ENCODE measurements at regions not wholly inside any gene's neighbourhood (a gene's known extent, or its start where the extent isn't known, plus 50 kb on each side); places are given as distances from the start of the nearest gene placed in this dataset.
"Not testable (repeated sequence)": the region's sequence is repeated elsewhere in the genome, so short reads cannot be mapped to it uniquely, and the experiment has no call there.

DNA sequence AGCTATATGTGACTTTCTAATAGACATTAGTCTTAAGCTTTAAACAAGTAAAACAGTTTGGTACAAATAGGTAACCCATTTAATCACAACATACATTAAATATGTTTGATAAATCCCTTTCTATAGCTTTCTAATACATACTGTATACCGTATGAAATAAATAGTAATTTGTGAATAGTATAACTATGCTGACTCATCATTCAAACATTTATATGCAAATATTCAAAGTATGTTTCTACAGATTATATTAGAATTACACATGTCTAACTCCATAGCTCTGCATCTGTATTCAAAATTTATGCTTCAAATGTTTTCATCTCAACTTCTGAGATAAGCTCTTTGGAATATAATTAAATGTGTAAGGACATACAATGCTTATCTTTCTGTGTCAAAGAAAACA lies 142.7 kb upstream of the ZNF804A start:
- Histone ChIP-seq H3K27me3 (ENCODE audit: control insufficient read depth, insufficient read depth, low read length) (no peaks in the 10 kb centered on the region), H3K4me1 (ENCODE audit: control insufficient read depth, insufficient read depth, low read length) (no peaks in the 10 kb centered on the region), H3K36me3 (ENCODE audit: control insufficient read depth, insufficient read depth, low read length) (no peaks in the 10 kb centered on the region), H3K27ac (ENCODE audit: low read depth, low read length) (no peak overlapping the region), H3K9ac (ENCODE audit: low read length) (no peak overlapping the region), H3K4me3 (ENCODE audit: low read depth, low read length) (no peak overlapping the region), H3K9me3 (ENCODE audit: control insufficient read depth, insufficient read depth, low read depth, low read length) (no peaks in the 10 kb centered on the region)

DNA sequence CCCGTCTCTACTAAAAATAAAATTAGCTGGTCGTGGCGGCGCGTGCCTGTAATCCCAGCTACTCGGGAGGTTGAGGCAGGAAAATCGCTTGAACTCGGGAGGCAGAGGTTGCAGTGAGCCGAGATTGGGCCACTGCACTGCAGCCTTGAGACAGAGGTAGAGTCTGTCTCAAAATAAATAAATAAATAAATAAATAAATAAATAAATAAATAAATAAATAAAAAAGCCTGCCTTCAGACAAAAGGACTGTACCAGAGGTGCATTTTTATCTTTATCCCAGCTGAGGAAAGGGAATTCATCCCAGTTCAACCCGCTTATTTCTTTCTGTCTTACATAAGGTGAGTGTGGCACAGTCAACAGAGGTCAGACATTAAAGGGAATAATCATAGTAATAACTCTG lies 141.6 kb upstream of the ZNF804A start:
- H3K9me3 ChIP-seq (ENCODE audit: control insufficient read depth, insufficient read depth, low read depth, low read length); H3K4me3 ChIP-seq (ENCODE audit: low read depth, low read length); H3K27me3 ChIP-seq (ENCODE audit: control insufficient read depth, insufficient read depth, low read length); H3K36me3 ChIP-seq (ENCODE audit: control insufficient read depth, insufficient read depth, low read length); H3K9ac ChIP-seq (ENCODE audit: low read length); H3K4me1 ChIP-seq (ENCODE audit: control insufficient read depth, insufficient read depth, low read length); H3K27ac ChIP-seq (ENCODE audit: low read depth, low read length): not testable (repeated sequence)

DNA sequence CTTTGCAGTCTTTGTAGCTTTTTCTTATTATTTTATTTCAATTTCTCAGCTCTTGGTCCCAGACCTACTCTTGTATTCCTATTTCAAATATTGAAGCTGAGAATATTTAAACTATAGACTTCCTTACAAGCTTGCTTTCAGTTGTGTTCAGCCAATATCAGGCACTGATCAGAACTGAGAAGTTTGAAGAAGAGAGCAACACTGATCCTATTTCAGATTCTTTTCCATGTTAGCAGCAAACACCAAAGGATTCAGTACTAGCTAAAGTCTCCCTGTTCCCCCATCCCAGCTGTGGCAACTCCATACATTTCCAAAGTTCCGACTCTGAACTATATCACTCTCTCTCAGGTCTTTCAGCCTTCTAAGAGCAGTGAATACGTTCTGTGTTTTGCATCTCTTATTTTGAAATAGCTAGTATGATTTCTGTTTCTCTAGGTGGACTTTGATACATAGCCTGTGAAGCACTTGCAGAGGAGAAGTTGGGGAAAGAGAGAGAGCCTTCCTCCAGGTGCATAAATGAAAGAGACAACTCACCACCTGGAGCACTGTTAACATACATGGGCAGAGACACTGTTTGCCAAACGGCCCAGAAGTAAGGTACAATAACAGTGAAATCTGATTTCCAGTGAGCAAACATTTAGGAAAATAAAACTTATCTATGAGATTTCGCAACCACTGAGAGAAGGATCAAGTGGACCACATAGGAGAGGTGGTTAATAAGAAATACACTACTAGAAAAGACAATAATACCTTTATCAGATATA lies 135.0 kb upstream of the ZNF804A start:
- H3K27me3 ChIP-seq (ENCODE audit: control insufficient read depth, insufficient read depth, low read length), result no peaks in the 10 kb centered on the region
- H3K4me1 ChIP-seq (ENCODE audit: control insufficient read depth, insufficient read depth, low read length), result no peaks in the 10 kb centered on the region
- no peaks in the 10 kb centered on the region for H3K36me3 ChIP-seq (ENCODE audit: control insufficient read depth, insufficient read depth, low read length)
- no peak overlapping the region for H3K9ac ChIP-seq (ENCODE audit: low read length)
- no peak overlapping the region for H3K4me3 ChIP-seq (ENCODE audit: low read depth, low read length)
- no peaks in the 10 kb centered on the region for H3K9me3 ChIP-seq (ENCODE audit: control insufficient read depth, insufficient read depth, low read depth, low read length)
- no peak overlapping the region for H3K27ac ChIP-seq (ENCODE audit: low read depth, low read length)

DNA sequence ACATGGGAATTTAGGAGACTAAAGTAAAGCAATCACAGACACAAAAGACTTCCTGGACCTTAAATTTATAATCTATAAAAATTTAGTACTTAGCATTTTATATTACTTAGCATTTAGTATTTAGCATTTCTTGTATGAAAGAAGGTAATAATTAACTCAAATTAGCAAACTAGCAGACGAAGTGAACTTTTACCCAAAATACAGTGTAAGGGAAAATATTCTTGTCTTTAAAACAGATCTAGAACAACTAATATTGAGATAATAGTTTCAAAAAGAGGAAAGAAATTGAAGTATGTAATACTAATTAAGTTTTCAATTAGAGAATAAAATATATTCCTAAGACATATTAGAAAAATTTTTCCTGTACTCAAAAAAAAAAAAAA lies 134.5 kb upstream of the ZNF804A start:
- Histone ChIP-seq H3K36me3 (ENCODE audit: control insufficient read depth, insufficient read depth, low read length) (no peaks in the 10 kb centered on the region), H3K27ac (ENCODE audit: low read depth, low read length) (no peak overlapping the region), H3K4me3 (ENCODE audit: low read depth, low read length) (no peak overlapping the region), H3K4me1 (ENCODE audit: control insufficient read depth, insufficient read depth, low read length) (no peaks in the 10 kb centered on the region), H3K9ac (ENCODE audit: low read length) (no peak overlapping the region), H3K9me3 (ENCODE audit: control insufficient read depth, insufficient read depth, low read depth, low read length) (no peaks in the 10 kb centered on the region), H3K27me3 (ENCODE audit: control insufficient read depth, insufficient read depth, low read length) (no peaks in the 10 kb centered on the region)

DNA sequence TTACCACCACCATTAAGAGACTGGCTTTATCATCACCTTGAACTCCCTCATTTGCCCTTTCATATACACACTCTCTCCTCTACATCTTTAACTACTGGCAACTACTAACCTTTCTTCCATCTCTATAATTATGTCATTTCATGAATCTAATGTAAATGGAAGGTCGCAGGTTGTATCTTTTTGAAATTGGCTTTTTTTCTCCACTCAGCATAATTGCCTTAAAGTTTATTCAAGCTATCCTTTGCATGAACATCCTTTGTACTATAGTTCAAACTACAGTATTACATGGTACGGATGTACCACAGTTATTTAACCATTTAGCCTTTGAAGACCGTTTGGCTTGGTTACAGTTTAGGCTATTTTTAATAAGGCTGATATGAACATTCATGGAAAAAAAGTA lies 129.5 kb upstream of the ZNF804A start:
- Histone ChIP-seq H3K27ac (ENCODE audit: low read depth, low read length) (no peak overlapping the region), H3K27me3 (ENCODE audit: control insufficient read depth, insufficient read depth, low read length) (no peaks in the 10 kb centered on the region), H3K36me3 (ENCODE audit: control insufficient read depth, insufficient read depth, low read length) (no peaks in the 10 kb centered on the region), H3K9me3 (ENCODE audit: control insufficient read depth, insufficient read depth, low read depth, low read length) (no peaks in the 10 kb centered on the region), H3K4me3 (ENCODE audit: low read depth, low read length) (no peak overlapping the region), H3K4me1 (ENCODE audit: control insufficient read depth, insufficient read depth, low read length) (no peaks in the 10 kb centered on the region), H3K9ac (ENCODE audit: low read length) (no peak overlapping the region)

DNA sequence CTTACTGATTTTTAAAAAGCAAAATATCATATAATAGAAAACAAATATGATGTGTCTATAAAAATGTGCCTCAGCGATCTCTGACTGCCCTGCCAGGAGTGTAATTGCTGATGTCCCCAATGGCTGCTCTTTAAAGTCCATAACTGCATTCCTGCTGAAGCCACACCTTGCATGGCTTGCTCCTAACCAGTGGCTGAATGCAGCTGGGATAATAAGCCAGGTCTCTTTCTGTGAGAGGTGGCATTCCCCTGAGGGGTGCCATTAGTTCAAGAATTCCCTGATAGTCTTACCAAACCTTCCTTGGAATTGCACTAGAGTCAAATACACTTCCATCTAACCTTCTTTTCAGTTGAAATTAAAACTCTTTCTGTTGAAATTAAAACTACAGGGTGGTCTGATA lies 125.8 kb upstream of the ZNF804A start:
- Histone ChIP-seq H3K9ac (ENCODE audit: low read length) (no peak overlapping the region), H3K9me3 (ENCODE audit: control insufficient read depth, insufficient read depth, low read depth, low read length) (no peaks in the 10 kb centered on the region)

DNA sequence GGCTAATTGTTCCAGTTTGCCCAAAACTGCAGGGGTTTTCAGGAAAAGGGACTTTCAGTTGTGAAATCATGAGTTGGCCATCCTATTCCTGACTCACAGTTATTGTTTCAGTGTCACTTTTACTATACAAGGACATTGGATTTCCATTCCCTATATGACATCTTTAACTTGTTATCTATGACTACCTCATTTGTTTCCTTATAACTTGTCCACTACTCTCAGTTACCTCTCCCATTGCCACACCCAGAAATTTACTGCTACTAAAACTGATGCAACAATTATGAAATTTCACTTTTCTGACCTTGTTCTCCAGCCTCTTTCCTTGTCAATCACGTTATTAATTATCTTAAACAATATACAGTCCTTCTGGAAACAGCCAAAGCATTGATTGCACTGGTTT lies 116.5 kb upstream of the ZNF804A start:
- no peaks in the 10 kb centered on the region for H3K9me3 ChIP-seq (ENCODE audit: control insufficient read depth, insufficient read depth, low read depth, low read length)
- no peak overlapping the region for H3K9ac ChIP-seq (ENCODE audit: low read length)
- H3K27ac ChIP-seq (ENCODE audit: low read depth, low read length), result no peak overlapping the region
- no peaks in the 10 kb centered on the region for H3K4me1 ChIP-seq (ENCODE audit: control insufficient read depth, insufficient read depth, low read length)
- H3K36me3 ChIP-seq (ENCODE audit: control insufficient read depth, insufficient read depth, low read length), result no peaks in the 10 kb centered on the region
- H3K27me3 ChIP-seq (ENCODE audit: control insufficient read depth, insufficient read depth, low read length), result no peaks in the 10 kb centered on the region
- no peak overlapping the region for H3K4me3 ChIP-seq (ENCODE audit: low read depth, low read length)

More for the DNA sequence above, 125.8 kb upstream of the ZNF804A start:
- Histone ChIP-seq H3K4me3 (ENCODE audit: low read depth, low read length) (no peak overlapping the region), H3K27me3 (ENCODE audit: control insufficient read depth, insufficient read depth, low read length) (no peaks in the 10 kb centered on the region), H3K36me3 (ENCODE audit: control insufficient read depth, insufficient read depth, low read length) (no peaks in the 10 kb centered on the region), H3K4me1 (ENCODE audit: control insufficient read depth, insufficient read depth, low read length) (no peaks in the 10 kb centered on the region), H3K27ac (ENCODE audit: low read depth, low read length) (no peak overlapping the region)

DNA sequence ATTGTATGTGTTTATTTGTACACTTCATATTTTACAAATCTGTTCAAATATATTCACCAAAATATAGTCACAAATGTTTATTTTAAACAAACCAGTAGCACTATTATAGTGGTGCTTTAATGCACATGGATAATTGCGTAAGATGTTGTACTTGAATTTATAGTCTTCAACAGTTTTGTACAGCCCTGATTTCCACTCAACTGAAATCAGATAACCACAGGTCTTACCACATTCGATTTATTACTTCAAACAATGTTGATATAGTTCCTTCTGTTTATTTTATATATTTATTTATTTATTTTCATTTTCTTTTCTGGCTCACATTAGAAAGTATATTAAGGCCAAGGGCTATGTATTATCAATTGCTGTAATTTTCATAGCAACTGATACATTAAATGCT lies 99.4 kb upstream of the ZNF804A start:
- no peaks in the 10 kb centered on the region for H3K4me1 ChIP-seq (ENCODE audit: control insufficient read depth, insufficient read depth, low read length)
- H3K36me3 ChIP-seq (ENCODE audit: control insufficient read depth, insufficient read depth, low read length), result no peaks in the 10 kb centered on the region
- no peak overlapping the region for H3K27ac ChIP-seq (ENCODE audit: low read depth, low read length)
- H3K9me3 ChIP-seq (ENCODE audit: control insufficient read depth, insufficient read depth, low read depth, low read length), result no peaks in the 10 kb centered on the region
- no peak overlapping the region for H3K9ac ChIP-seq (ENCODE audit: low read length)
- no peak overlapping the region for H3K4me3 ChIP-seq (ENCODE audit: low read depth, low read length)
- H3K27me3 ChIP-seq (ENCODE audit: control insufficient read depth, insufficient read depth, low read length), result no peaks in the 10 kb centered on the region

DNA sequence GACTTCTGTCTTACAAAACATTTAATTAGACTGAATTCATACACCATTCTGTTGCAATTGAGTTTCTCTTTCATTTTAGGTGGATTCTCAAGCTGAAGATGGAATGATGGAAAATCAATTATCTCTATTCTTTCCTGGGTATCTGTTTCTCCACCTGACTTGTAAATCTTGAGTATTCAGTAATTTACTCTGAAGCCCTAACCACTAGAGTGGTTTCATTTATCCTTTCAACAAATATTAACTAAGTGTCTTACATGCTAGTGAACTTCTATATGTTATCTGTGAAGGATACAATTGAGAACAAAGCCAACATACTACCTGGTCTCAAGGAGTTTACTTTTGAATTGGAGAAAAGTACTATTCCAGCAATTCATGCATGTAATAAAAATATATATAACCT lies 94.1 kb upstream of the ZNF804A start:
- no peak overlapping the region for H3K27ac ChIP-seq (ENCODE audit: low read depth, low read length)
- H3K27me3 ChIP-seq (ENCODE audit: control insufficient read depth, insufficient read depth, low read length), result no peaks in the 10 kb centered on the region

DNA sequence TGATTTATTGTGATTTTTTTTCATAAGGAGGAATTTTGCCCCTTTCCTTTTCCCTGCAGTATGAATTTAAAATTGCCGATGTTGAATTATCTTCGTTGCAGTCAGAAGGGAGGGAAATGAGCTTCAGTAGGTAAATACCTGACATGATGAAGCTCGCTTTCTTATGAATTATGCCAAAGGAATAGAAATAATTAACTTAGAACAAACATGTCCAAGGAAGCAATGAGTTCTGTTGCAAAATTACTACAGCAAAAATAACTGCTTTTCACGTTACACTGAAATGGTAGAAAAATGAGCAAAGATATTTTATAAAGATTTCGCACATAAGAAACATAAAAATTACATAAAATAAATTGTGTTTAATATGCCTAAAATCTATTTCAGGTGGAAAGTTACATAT lies 91.1 kb upstream of the ZNF804A start:
- Histone ChIP-seq H3K9me3 (ENCODE audit: control insufficient read depth, insufficient read depth, low read depth, low read length) (no peaks in the 10 kb centered on the region), H3K27me3 (ENCODE audit: control insufficient read depth, insufficient read depth, low read length) (no peaks in the 10 kb centered on the region), H3K4me1 (ENCODE audit: control insufficient read depth, insufficient read depth, low read length) (peaks cover 4% of the 10 kb centered on the region; the same call in 1 of the 2 replicates), H3K4me3 (ENCODE audit: low read depth, low read length) (no peak overlapping the region), H3K9ac (ENCODE audit: low read length) (no peak overlapping the region), H3K27ac (ENCODE audit: low read depth, low read length) (no peak overlapping the region), H3K36me3 (ENCODE audit: control insufficient read depth, insufficient read depth, low read length) (no peaks in the 10 kb centered on the region)

More for the DNA sequence above, 94.1 kb upstream of the ZNF804A start:
- peaks cover 4% of the 10 kb centered on the region; the same call in 1 of the 2 replicates for H3K4me1 ChIP-seq (ENCODE audit: control insufficient read depth, insufficient read depth, low read length)
- no peaks in the 10 kb centered on the region for H3K36me3 ChIP-seq (ENCODE audit: control insufficient read depth, insufficient read depth, low read length)
- no peaks in the 10 kb centered on the region for H3K9me3 ChIP-seq (ENCODE audit: control insufficient read depth, insufficient read depth, low read depth, low read length)
- no peak overlapping the region for H3K4me3 ChIP-seq (ENCODE audit: low read depth, low read length)
- no peak overlapping the region for H3K9ac ChIP-seq (ENCODE audit: low read length)

DNA sequence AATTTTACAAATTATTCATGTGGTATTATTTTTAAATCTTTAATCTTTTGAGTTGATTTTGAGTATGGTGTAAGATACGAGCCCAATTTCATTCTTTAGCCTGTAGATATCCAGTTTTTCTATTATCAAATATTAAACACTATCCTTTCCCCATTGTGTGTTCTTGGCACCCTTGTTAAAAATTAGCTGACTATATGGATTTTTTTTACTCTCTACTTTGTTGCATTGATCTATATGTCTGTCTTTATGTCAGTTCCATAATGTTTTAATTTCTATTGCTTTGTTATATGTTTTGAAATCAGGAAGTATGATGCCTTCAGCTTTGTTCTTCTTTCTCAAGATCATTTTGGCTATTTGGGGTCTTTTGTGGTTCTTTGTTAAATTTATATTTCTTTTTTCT lies 80.9 kb upstream of the ZNF804A start:
- Histone ChIP-seq H3K4me1 (ENCODE audit: control insufficient read depth, insufficient read depth, low read length) (no peaks in the 10 kb centered on the region), H3K27me3 (ENCODE audit: control insufficient read depth, insufficient read depth, low read length) (no peaks in the 10 kb centered on the region), H3K36me3 (ENCODE audit: control insufficient read depth, insufficient read depth, low read length) (no peaks in the 10 kb centered on the region), H3K9ac (ENCODE audit: low read length) (no peak overlapping the region), H3K9me3 (ENCODE audit: control insufficient read depth, insufficient read depth, low read depth, low read length) (no peaks in the 10 kb centered on the region), H3K4me3 (ENCODE audit: low read depth, low read length) (no peak overlapping the region), H3K27ac (ENCODE audit: low read depth, low read length) (no peak overlapping the region)
